ENCODE measurements at regions not wholly inside any gene's neighbourhood (a gene's known extent, or its start where the extent isn't known, plus 50 kb on each side); places are given as distances from the start of the nearest gene placed in this dataset.
"Not testable (repeated sequence)": the region's sequence is repeated elsewhere in the genome, so short reads cannot be mapped to it uniquely, and the experiment has no call there.

DNA sequence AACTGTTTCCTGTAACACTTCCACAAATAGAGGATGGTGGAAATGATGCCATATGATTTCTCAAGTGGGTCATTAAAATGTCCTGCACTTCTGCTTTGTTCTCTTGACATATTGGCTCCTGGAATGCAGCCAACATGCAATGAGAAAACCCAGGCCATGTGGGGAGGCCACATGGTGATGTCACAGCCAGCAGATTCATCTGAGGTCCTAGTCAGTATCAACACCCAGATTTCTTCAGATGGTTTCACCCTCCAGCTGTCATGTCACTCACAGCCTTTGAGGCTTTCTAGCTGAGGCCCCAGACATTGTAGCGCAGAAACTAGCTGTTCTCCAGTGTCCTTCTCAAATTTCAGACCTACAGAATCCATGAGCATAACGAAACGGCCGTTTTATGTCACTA, 102.3 kb upstream of the NUPR2 start:
- no peak for DNase-seq (ENCODE audit: low read depth)
- TF ChIP-seq, protein P1, sequence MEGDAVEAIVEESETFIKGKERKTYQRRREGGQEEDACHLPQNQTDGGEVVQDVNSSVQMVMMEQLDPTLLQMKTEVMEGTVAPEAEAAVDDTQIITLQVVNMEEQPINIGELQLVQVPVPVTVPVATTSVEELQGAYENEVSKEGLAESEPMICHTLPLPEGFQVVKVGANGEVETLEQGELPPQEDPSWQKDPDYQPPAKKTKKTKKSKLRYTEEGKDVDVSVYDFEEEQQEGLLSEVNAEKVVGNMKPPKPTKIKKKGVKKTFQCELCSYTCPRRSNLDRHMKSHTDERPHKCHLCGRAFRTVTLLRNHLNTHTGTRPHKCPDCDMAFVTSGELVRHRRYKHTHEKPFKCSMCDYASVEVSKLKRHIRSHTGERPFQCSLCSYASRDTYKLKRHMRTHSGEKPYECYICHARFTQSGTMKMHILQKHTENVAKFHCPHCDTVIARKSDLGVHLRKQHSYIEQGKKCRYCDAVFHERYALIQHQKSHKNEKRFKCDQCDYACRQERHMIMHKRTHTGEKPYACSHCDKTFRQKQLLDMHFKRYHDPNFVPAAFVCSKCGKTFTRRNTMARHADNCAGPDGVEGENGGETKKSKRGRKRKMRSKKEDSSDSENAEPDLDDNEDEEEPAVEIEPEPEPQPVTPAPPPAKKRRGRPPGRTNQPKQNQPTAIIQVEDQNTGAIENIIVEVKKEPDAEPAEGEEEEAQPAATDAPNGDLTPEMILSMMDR (conservative IDR thresholded peaks at IDR 0.05; ENCODE audit: low read length) = no peak
- H3K4me3 ChIP-seq (ENCODE audit: low read length) = no peak overlapping the region

DNA sequence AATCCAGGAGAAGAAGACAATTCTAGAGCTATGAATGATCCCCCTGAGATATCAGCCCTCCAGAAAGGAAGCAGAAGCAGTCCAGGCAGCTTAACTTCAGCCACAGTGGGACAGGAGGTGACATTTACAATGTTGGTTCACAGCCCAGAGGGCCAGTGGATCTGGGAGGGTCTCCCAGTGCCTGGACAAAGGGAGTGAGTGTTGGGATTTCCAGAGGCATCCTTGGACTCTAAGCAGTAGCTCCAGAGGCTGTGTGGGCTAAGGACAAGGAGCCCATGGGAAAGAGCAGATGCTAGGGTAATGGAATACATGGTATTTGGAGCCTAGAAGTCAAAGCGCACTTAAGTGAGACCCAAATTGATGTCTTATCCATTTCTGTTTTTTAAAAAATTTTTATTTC, 97.4 kb upstream of the NUPR2 start:
- TF ChIP-seq, protein P1 (conservative IDR thresholded peaks at IDR 0.05; ENCODE audit: low read length) = no peak
- H3K4me3 ChIP-seq (ENCODE audit: low read length) = no peak overlapping the region
- DNase-seq (ENCODE audit: low read depth) = no peak

- TF ChIP-seq, protein P1 (conservative IDR thresholded peaks at IDR 0.05; ENCODE audit: low read length) = no peak
- no peak for DNase-seq (ENCODE audit: low read depth)
- H3K4me3 ChIP-seq (ENCODE audit: low read length) = no peak overlapping the region
Measured at GRCh38 chr7:56206420-56206819, 90.2 kb upstream of the NUPR2 start.

DNA sequence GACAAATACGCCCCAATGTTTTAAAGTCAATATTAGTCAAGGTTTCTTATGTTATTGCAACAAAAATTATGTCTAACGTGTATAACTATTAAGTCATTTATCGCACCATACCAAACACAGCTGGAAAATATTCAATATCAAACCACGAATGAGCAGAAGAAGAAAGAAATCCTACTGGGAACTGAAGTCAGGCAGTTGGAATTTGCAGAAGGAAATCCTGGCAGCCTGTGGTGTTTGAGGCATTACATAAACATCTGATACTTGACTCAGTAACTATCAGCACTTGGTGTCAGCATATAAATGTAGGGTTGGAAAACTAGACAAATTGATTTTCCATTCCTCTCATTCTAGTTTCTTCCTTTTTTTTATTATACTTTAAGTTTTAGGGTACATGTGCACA, 83.4 kb upstream of the NUPR2 start:
- no peak overlapping the region for H3K4me3 ChIP-seq (ENCODE audit: low read length)
- TF ChIP-seq, protein P1 (conservative IDR thresholded peaks at IDR 0.05; ENCODE audit: low read length) = no peak
- no peak for DNase-seq (ENCODE audit: low read depth)

DNA sequence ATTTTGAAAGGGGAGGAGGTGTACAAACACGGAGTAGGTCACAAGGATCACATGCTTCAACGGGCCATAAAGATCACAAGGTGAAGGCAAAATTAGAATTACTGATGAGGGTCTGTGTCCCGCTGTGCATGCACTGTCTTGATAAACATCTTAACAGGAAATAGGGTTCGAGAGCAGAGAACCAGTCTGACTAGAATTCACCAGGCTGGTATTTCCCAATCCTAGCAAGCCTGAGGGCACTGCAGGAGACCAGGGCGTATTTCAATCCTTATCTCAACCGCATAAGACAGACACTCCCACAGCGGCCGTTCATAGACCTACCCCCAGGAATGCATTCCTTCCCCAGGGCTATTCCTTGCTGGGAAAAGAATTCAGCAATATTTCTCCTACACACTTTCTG, 80.0 kb upstream of the NUPR2 start:
- not testable (repeated sequence) for H3K4me3 ChIP-seq (ENCODE audit: low read length); DNase-seq (ENCODE audit: low read depth)

GRCh38 chr7:56188823-56189346, 72.7 kb upstream of the NUPR2 start:
- TF ChIP-seq, protein P1 (conservative IDR thresholded peaks at IDR 0.05; ENCODE audit: low read length) = no peak
- no peak for DNase-seq (ENCODE audit: low read depth)
- no peak overlapping the region for H3K4me3 ChIP-seq (ENCODE audit: low read length)

- DNase-seq (ENCODE audit: low read depth) = no peak
- no peak overlapping the region for H3K4me3 ChIP-seq (ENCODE audit: low read length)
- TF ChIP-seq, protein P1 (conservative IDR thresholded peaks at IDR 0.05; ENCODE audit: low read length) = no peak
Measured at GRCh38 chr7:56188376-56188775, 72.2 kb upstream of the NUPR2 start.

DNA sequence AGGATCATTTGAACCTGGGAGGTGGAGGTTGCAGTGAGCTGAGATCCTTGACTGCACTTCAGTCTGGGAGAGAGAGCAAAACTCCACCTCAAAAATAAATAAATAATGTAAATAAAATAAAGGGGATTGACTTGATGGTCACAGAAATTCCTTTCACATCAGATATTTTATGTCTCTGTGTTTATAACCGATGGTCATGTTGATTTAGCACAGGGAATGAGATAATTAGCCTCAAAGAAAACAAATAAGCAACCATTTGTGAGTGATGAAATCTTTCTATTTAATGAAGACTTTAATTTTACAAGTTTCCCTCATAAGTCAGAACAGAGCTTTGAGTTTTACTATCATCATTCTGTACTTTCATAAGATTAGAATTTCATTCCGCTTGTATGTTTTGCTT, 64.8 kb upstream of the NUPR2 start:
- no peak for DNase-seq (ENCODE audit: low read depth)
- H3K4me3 ChIP-seq (ENCODE audit: low read length) = no peak overlapping the region
- TF ChIP-seq, protein P1 (conservative IDR thresholded peaks at IDR 0.05; ENCODE audit: low read length) = no peak

Measured in AG10803 (cell line).